ENCODE measurements at regions not wholly inside any gene's neighbourhood (a gene's known extent, or its start where the extent isn't known, plus 50 kb on each side); places are given as distances from the start of the nearest gene placed in this dataset.

- Histone ChIP-seq H2AFZ (ENCODE audit: low read depth, low read length) (no peak overlapping the region), H3K4me3 (ENCODE audit: insufficient read depth, low read depth, low read length) (no peak overlapping the region), H3K27me3 (ENCODE audit: insufficient read depth, low read length) (no peaks in the 10 kb centered on the region), H3K9me3 (ENCODE audit: insufficient read depth, low read depth, low read length) (no peaks in the 10 kb centered on the region), H3K79me2 (ENCODE audit: insufficient read depth, low read length) (no peaks in the 10 kb centered on the region), H3K9ac (ENCODE audit: low read length) (no peak overlapping the region), H3K4me2 (ENCODE audit: low read length) (peak overlapping the region; percentile 28), H3K4me1 (ENCODE audit: insufficient read depth, low read length) (no peaks in the 10 kb centered on the region), H3K27ac (ENCODE audit: low read depth, low read length) (no peak overlapping the region), H4K20me1 (ENCODE audit: insufficient read depth, low read length) (no peaks in the 10 kb centered on the region), H3K36me3 (ENCODE audit: insufficient read depth, low read length) (no peaks in the 10 kb centered on the region)
- Mint-ChIP-seq H3K4me1 (ENCODE audit: low read depth, unreplicated experiment) (peaks cover 3% of the 10 kb centered on the region), H3K4me3 (ENCODE audit: unreplicated experiment) (peak overlapping the region; percentile 71), H3K27ac (ENCODE audit: unreplicated experiment) (no peak overlapping the region), H3K27me3 (ENCODE audit: low read depth, unreplicated experiment) (no peaks in the 10 kb centered on the region), H3K36me3 (ENCODE audit: low read depth, unreplicated experiment) (no peaks in the 10 kb centered on the region), H3K9me3 (ENCODE audit: unreplicated experiment) (no peaks in the 10 kb centered on the region)
- no peak for DNase-seq (ENCODE audit: low read depth)
- FAIRE-seq, result no peak
- no peak for TF ChIP-seq EZH2 (IDR thresholded peaks at IDR 0.05; ENCODE audit: insufficient read depth, low read length)
- TF ChIP-seq, protein P1, sequence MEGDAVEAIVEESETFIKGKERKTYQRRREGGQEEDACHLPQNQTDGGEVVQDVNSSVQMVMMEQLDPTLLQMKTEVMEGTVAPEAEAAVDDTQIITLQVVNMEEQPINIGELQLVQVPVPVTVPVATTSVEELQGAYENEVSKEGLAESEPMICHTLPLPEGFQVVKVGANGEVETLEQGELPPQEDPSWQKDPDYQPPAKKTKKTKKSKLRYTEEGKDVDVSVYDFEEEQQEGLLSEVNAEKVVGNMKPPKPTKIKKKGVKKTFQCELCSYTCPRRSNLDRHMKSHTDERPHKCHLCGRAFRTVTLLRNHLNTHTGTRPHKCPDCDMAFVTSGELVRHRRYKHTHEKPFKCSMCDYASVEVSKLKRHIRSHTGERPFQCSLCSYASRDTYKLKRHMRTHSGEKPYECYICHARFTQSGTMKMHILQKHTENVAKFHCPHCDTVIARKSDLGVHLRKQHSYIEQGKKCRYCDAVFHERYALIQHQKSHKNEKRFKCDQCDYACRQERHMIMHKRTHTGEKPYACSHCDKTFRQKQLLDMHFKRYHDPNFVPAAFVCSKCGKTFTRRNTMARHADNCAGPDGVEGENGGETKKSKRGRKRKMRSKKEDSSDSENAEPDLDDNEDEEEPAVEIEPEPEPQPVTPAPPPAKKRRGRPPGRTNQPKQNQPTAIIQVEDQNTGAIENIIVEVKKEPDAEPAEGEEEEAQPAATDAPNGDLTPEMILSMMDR (IDR thresholded peaks at IDR 0.05; ENCODE audit: insufficient read depth, low read depth, low read length), result no peak
Measured at GRCh38 chr15:23912191-23912590, 225.1 kb upstream of the NDN start.

GRCh38 chr15:23913081-23913480 is 226.0 kb upstream of the NDN start:
- Histone ChIP-seq H3K9me3 (ENCODE audit: insufficient read depth, low read depth, low read length) (no peaks in the 10 kb centered on the region), H3K36me3 (ENCODE audit: insufficient read depth, low read length) (no peaks in the 10 kb centered on the region), H3K27ac (ENCODE audit: low read depth, low read length) (no peak overlapping the region), H3K4me2 (ENCODE audit: low read length) (no peak overlapping the region), H2AFZ (ENCODE audit: low read depth, low read length) (no peak overlapping the region), H3K9ac (ENCODE audit: low read length) (no peak overlapping the region), H3K27me3 (ENCODE audit: insufficient read depth, low read length) (no peaks in the 10 kb centered on the region), H3K79me2 (ENCODE audit: insufficient read depth, low read length) (no peaks in the 10 kb centered on the region), H4K20me1 (ENCODE audit: insufficient read depth, low read length) (no peaks in the 10 kb centered on the region), H3K4me3 (ENCODE audit: insufficient read depth, low read depth, low read length) (no peak overlapping the region), H3K4me1 (ENCODE audit: insufficient read depth, low read length) (no peaks in the 10 kb centered on the region)
- TF ChIP-seq EZH2 (IDR thresholded peaks at IDR 0.05; ENCODE audit: insufficient read depth, low read length), result no peak
- TF ChIP-seq, protein P1 (IDR thresholded peaks at IDR 0.05; ENCODE audit: insufficient read depth, low read depth, low read length), result no peak
- DNase-seq (ENCODE audit: low read depth) (no peak), FAIRE-seq (no peak)
- Mint-ChIP-seq H3K27ac (ENCODE audit: unreplicated experiment) (no peak overlapping the region), H3K4me1 (ENCODE audit: low read depth, unreplicated experiment) (peaks cover 3% of the 10 kb centered on the region), H3K36me3 (ENCODE audit: low read depth, unreplicated experiment) (no peaks in the 10 kb centered on the region), H3K27me3 (ENCODE audit: low read depth, unreplicated experiment) (no peaks in the 10 kb centered on the region), H3K4me3 (ENCODE audit: unreplicated experiment) (no peak overlapping the region), H3K9me3 (ENCODE audit: unreplicated experiment) (no peaks in the 10 kb centered on the region)

DNA sequence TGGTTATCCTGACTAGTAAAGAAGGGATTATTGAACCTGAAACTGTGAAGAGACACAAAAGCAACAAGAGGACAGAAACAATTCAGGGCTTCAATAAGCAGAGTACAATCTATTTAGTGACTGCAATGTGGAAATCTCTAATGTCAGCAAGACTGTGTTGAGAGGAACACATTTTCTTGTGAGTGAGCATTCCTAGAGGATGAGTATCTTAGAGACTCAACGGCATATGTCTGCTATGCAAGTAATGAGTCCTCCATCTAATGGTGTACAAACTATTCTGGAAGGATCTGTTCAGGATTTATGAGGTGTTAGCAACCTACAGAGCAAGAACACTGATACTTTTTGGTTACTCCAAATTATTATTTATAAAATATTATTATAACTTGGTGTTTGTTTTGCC is 226.5 kb upstream of the NDN start:
- Histone ChIP-seq H3K9me3 (ENCODE audit: insufficient read depth, low read depth, low read length) (no peaks in the 10 kb centered on the region), H3K79me2 (ENCODE audit: insufficient read depth, low read length) (no peaks in the 10 kb centered on the region), H3K36me3 (ENCODE audit: insufficient read depth, low read length) (no peaks in the 10 kb centered on the region), H3K4me3 (ENCODE audit: insufficient read depth, low read depth, low read length) (no peak overlapping the region), H3K27ac (ENCODE audit: low read depth, low read length) (no peak overlapping the region), H3K27me3 (ENCODE audit: insufficient read depth, low read length) (no peaks in the 10 kb centered on the region), H3K4me2 (ENCODE audit: low read length) (no peak overlapping the region), H3K9ac (ENCODE audit: low read length) (no peak overlapping the region), H3K4me1 (ENCODE audit: insufficient read depth, low read length) (no peaks in the 10 kb centered on the region), H4K20me1 (ENCODE audit: insufficient read depth, low read length) (no peaks in the 10 kb centered on the region), H2AFZ (ENCODE audit: low read depth, low read length) (no peak overlapping the region)
- no peak for DNase-seq (ENCODE audit: low read depth)
- no peak for FAIRE-seq
- Mint-ChIP-seq H3K36me3 (ENCODE audit: low read depth, unreplicated experiment) (no peaks in the 10 kb centered on the region), H3K27ac (ENCODE audit: unreplicated experiment) (no peak overlapping the region), H3K4me3 (ENCODE audit: unreplicated experiment) (no peak overlapping the region), H3K9me3 (ENCODE audit: unreplicated experiment) (no peaks in the 10 kb centered on the region), H3K4me1 (ENCODE audit: low read depth, unreplicated experiment) (peaks cover 3% of the 10 kb centered on the region), H3K27me3 (ENCODE audit: low read depth, unreplicated experiment) (no peaks in the 10 kb centered on the region)
- TF ChIP-seq, protein P1 (IDR thresholded peaks at IDR 0.05; ENCODE audit: insufficient read depth, low read depth, low read length), result no peak
